Spleen (tissue), 7 donors: ENCODE measurements at regions not wholly inside any gene's neighbourhood (a gene's known extent, or its start where the extent isn't known, plus 50 kb on each side); places are given as distances from the start of the nearest gene placed in this dataset.

ENCODE experiments used
- CTCF ChIP-seq, 11 experiments: fragments of 200-600 bp in 7 of 11; fragments of 450-650 bp in 4 of 11; sonication (generic) in 4 of 11; IDR thresholded peaks in 8 of 11; conservative IDR thresholded peaks in 3 of 11; 1 replicate in 7 of 11; 2 replicates in 4 of 11; pipeline versions ENCODE4 v1.4.0 to v1.8.0; 2016 to 2021; ENCODE audit warnings: antibody characterized with exemption in 11 of 11, inconsistent platforms in 4 of 11, mild to moderate bottlenecking in 1 of 11
- POLR2A ChIP-seq, 3 donors: fragments of 450-650 bp; IDR thresholded peaks; one replicate each; pipeline ENCODE4 v1.5.1; 2017; ENCODE audit warnings: antibody characterized with exemption in 3 of 3, mild to moderate bottlenecking in 1 of 3
- POLR2AphosphoS5 ChIP-seq, 3 donors: sonication (generic); formaldehyde crosslinking; IDR thresholded peaks; one replicate each; pipeline ENCODE4 v1.5.1; 2017; ENCODE audit warnings: antibody characterized with exemption in 3 of 3
- donor health status: DM: no; HTN: no; CAD: no; lungs with moderate emphysema.
- donor health status: DM: no; HTN: no; CAD: no.
- donor health status: DM: no; HTN: no; CAD: no.

DNA sequence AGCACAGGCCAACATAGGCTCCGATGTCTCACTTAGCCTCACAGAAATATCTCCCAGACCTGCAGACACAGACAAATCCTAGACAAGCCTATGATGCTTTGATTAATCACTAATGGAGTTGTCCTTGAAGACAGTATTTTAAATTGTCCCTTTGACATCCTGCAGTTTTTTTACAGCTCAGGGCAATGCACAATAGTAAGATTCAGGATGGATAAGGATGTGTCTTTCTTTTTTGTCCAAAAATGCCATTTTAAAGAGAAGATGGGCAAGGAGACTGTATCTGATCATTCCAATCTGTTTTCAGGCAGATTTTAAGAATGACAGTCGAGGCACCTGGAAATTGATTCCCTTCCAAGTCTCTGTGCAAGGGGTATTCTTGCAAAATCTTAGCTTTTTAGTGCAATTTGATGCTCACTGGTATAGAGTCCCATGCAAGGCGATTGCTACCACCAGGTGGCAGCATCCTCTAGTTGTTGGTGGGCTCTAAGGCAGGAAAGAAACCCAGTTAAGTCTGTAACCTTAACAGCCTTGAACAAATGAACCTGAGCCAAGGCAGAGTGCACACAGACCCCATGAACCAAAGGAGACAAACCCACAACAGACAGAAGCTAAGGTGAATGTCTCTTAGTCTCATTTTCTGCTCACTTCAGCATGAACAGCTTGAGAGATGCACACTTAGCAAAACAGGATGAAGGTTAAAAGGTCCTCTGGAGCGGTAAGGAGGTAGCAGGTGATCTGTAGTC is 51.2 kb upstream of the MINAR1 start:
- peak; percentile 57 to 93 (median 83) for TF ChIP-seq CTCF (IDR thresholded peaks at IDR 0.05 in 8 of 11, conservative IDR thresholded peaks at IDR 0.05 in 3 of 11)
- no peak for TF ChIP-seq POLR2AphosphoS5 (IDR thresholded peaks at IDR 0.05)
- no peak for TF ChIP-seq POLR2A (IDR thresholded peaks at IDR 0.05)
